Effector memory CD8-positive, alpha-beta T cell (primary cell): ENCODE measurements at regions not wholly inside any gene's neighbourhood (a gene's known extent, or its start where the extent isn't known, plus 50 kb on each side); places are given as distances from the start of the nearest gene placed in this dataset.
"Not testable (repeated sequence)": the region's sequence is repeated elsewhere in the genome, so short reads cannot be mapped to it uniquely, and the experiment has no call there.

Source experiments
- ATAC-seq: fragments of 150-1000 bp; cut with Tn5 transposase; replicated peaks from 2 replicates; pipeline ENCODE4 v1.10.0; 2021; ENCODE audit warnings: mild to moderate bottlenecking, moderate library complexity
- DNase-seq, 3 experiments: peaks; one replicate each; pipeline ENCODE4 v3.0.0; 2021
- H3K27ac Mint-ChIP-seq, 2 donors: one replicate each; pipeline ENCODE4 v1.8.0; 2022; ENCODE audit warnings: mild to moderate bottlenecking in 2 of 2, mixed read lengths in 2 of 2, moderate library complexity in 2 of 2
- H3K27me3 Mint-ChIP-seq, 2 donors: one replicate each; pipeline ENCODE4 v1.8.0; 2022; ENCODE audit warnings: mixed read lengths in 2 of 2
- H3K36me3 Mint-ChIP-seq: one replicate; pipeline ENCODE4 v1.8.0; 2022; ENCODE audit warnings: mild to moderate bottlenecking, moderate library complexity, mixed read lengths; ENCODE audit not compliant: insufficient read depth
- H3K4me1 Mint-ChIP-seq, 2 donors: one replicate each; pipeline ENCODE4 v1.8.0; 2022; ENCODE audit warnings: low read depth in 2 of 2, mixed read lengths in 2 of 2
- H3K4me3 Mint-ChIP-seq, 2 donors: one replicate each; pipeline ENCODE4 v1.8.0; 2022; ENCODE audit warnings: mild to moderate bottlenecking in 2 of 2, mixed read lengths in 2 of 2, moderate library complexity in 2 of 2
- H3K9me3 Mint-ChIP-seq, 2 donors: one replicate each; pipeline ENCODE4 v1.8.0; 2022; ENCODE audit warnings: mixed read lengths in 2 of 2

DNA sequence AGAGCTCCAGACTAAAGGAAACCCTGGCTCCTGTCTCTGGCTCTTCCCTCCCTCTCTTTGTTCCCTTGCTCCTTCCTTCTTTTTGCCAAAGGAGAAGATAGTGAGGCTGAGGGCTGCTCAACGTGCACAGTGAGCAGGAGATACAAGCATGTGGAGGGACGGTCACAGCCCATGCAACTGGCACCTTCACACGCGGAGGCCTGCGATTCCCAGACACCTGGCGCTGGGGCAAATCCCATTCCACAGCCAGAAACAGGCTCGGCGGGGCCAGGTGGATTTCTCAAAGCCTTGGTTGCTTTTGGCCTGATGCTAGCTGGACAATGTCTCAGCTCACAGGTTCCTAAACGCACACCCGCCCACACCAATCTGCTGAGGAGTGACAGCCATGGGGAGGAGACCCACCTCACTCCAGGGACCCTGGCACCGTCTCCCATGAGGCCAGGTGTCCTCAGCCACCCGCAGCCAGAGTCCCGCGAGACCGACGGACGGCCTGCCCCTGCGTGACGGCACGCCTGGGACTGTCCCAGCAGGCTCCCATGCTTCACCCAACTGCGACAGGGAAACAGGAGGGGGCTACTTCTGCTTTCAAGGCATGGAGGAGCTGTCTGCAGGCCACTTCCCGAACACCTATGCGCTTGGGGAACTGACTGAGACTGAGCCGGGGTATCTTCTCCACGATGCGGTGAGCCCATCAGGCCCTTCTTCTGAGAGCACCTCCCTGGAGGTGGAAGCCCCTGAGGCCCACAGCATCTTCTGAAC lies 56.2 kb upstream of the SPN start:
- not testable (repeated sequence) for ATAC-seq
- H3K4me1 Mint-ChIP-seq = peaks cover 25 to 28% of the 10 kb centered on the region in 2 donors

GRCh38 chr16:29607428-29607823 lies 55.6 kb upstream of the SPN start:
- ATAC-seq, H3K9me3 Mint-ChIP-seq, DNase-seq, H3K27me3 Mint-ChIP-seq: not testable (repeated sequence)
- Mint-ChIP-seq H3K4me1 (peaks cover 21 to 24% of the 10 kb centered on the region in 2 donors), H3K36me3 (peaks cover 47% of the 10 kb centered on the region), H3K27ac (peak overlapping the region in 1 of 2 donors; percentile 66), H3K4me3 (peak overlapping the region in 1 of 2 donors; percentile 23)

More for the DNA sequence above, 56.2 kb upstream of the SPN start:
- not testable (repeated sequence) for H3K27me3 Mint-ChIP-seq, H3K9me3 Mint-ChIP-seq, DNase-seq, H3K4me3 Mint-ChIP-seq
- H3K36me3 Mint-ChIP-seq = peaks cover 47% of the 10 kb centered on the region
- peak overlapping the region in 1 of 2 donors; percentile 66 for H3K27ac Mint-ChIP-seq

DNA sequence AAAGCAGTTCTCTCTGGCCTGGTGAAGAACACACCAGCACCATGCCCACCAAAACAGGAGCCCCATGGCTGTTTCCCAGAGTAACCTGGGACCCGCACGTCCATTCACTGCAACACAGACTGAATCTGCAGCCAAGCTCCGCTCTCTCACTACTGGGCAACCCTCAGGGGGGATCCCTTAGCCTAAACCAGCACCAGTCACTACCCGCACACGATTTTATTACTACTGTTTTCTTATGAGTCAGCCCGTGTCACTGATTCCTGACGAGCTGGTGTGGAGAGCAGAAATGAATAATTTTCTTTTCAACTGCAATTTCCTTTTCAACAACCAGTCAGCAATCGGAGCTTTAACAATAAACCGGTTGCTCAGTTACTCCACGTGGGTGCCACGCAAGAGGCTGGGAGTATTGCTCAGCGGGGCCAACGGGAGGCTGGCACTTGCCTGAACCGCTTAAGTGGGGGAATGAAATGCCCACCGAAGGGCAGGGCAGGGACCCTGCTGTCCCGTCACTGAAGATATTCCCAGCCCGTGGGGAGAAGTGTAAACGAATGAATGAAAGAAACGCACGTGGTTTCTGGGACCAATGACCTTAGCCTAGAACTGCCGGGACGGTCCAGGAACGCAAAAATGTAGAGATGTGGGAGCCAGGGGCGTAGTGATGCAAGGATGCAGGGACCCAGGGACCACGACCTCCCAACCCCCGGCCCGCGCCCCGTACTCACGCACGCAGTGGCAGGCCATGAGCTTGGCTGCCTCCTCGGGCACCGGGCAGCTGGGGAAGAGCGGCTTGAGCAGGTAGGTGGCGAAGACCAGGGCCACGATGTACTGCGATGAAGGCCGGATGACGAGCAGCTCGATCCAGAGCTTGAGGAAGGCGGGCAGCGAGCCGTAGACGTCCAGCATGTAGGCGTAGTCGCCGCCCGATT lies 50.4 kb upstream of the SPN start:
- Mint-ChIP-seq H3K4me3 (peak overlapping the region; percentile 93 to 94), H3K36me3 (peaks cover 39% of the 10 kb centered on the region), H3K4me1 (peaks cover 12 to 18% of the 10 kb centered on the region in 2 donors), H3K27ac (peak overlapping the region; percentile 90 to 92)
- H3K9me3 Mint-ChIP-seq, H3K27me3 Mint-ChIP-seq, DNase-seq: not testable (repeated sequence)
- ATAC-seq = peak; percentile 50
